H9 (cell line): ENCODE measurements at regions not wholly inside any gene's neighbourhood (a gene's known extent, or its start where the extent isn't known, plus 50 kb on each side); places are given as distances from the start of the nearest gene placed in this dataset.
A peak's percentile ranks its signal among the peaks of the same experiment; 100 is the strongest.

Source experiments
- DNase-seq: peaks from one replicate; pipeline ENCODE4 v3.0.0-alpha.2; 2017
- H2AFZ ChIP-seq: one replicate; pipeline ENCODE4 v1.6.1; 2013; ENCODE audit warnings: mild to moderate bottlenecking, low read length, control low read depth, moderate library complexity
- H2AK5ac ChIP-seq: 2 replicates; pipeline ENCODE4 v1.6.1; 2013; ENCODE audit warnings: low read length, control low read depth, mixed read lengths; ENCODE audit not compliant: insufficient read length
- H2BK120ac ChIP-seq: one replicate; pipeline ENCODE4 v1.6.1; 2013; ENCODE audit warnings: low read depth, mild to moderate bottlenecking, low read length, control low read depth, inconsistent platforms; ENCODE audit not compliant: poor library complexity, severe bottlenecking
- H2BK12ac ChIP-seq: 2 replicates; pipeline ENCODE4 v1.6.1; 2013; ENCODE audit warnings: low read length, control low read depth, mixed read lengths, low read depth; ENCODE audit not compliant: insufficient read length
- H2BK15ac ChIP-seq: 2 replicates; pipeline ENCODE4 v1.6.1; 2013; ENCODE audit warnings: low read depth, low read length, control low read depth
- H2BK20ac ChIP-seq: one replicate; pipeline ENCODE4 v1.6.1; 2013; ENCODE audit warnings: low read depth, mild to moderate bottlenecking, low read length, control low read depth, inconsistent platforms; ENCODE audit not compliant: poor library complexity, severe bottlenecking
- H2BK5ac ChIP-seq: 2 replicates; pipeline ENCODE4 v1.6.1; 2013; ENCODE audit warnings: low read length, control low read depth, mixed read lengths; ENCODE audit not compliant: insufficient read length
- H3K14ac ChIP-seq: 2 replicates; pipeline ENCODE4 v1.6.1; 2013; ENCODE audit warnings: low read length, control low read depth; ENCODE audit not compliant: insufficient read depth
- H3K18ac ChIP-seq: 2 replicates; pipeline ENCODE4 v1.6.1; 2013; ENCODE audit warnings: low read depth, mild to moderate bottlenecking, mixed read lengths, low read length, control low read depth; ENCODE audit not compliant: insufficient read length
- H3K23ac ChIP-seq: 2 replicates; pipeline ENCODE4 v1.6.1; 2013; ENCODE audit warnings: low read length, control low read depth, mixed read lengths, low read depth; ENCODE audit not compliant: insufficient read length
- H3K23me2 ChIP-seq: 2 replicates; pipeline ENCODE4 v1.6.1; 2013; ENCODE audit warnings: low read depth, mild to moderate bottlenecking, mixed read lengths, low read length, control low read depth; ENCODE audit not compliant: insufficient read length, poor library complexity, severe bottlenecking
- H3K27ac ChIP-seq: 2 replicates; pipeline ENCODE4 v1.5.1; 2013; ENCODE audit warnings: low read length, control low read depth, mixed read lengths, low read depth; ENCODE audit not compliant: insufficient read length
- H3K27me3 ChIP-seq: 2 replicates; pipeline ENCODE4 v1.6.1; 2013; ENCODE audit warnings: low read length, control low read depth, inconsistent platforms; ENCODE audit not compliant: insufficient read depth
- H3K4ac ChIP-seq: 2 replicates; pipeline ENCODE4 v1.6.1; 2013; ENCODE audit warnings: low read depth, mild to moderate bottlenecking, control low read depth, inconsistent platforms, low read length, moderate library complexity
- H3K4me1 ChIP-seq: 2 replicates; pipeline ENCODE4 v1.6.1; 2013; ENCODE audit warnings: low read length, control low read depth, inconsistent platforms; ENCODE audit not compliant: insufficient read depth
- H3K4me2 ChIP-seq: 2 replicates; pipeline ENCODE4 v1.6.1; 2013; ENCODE audit warnings: low read length, control low read depth, mixed read lengths; ENCODE audit not compliant: insufficient read length, insufficient read depth
- H3K56ac ChIP-seq: 2 replicates; pipeline ENCODE4 v1.6.1; 2013; ENCODE audit warnings: low read depth, mild to moderate bottlenecking, mixed read lengths, low read length, control low read depth; ENCODE audit not compliant: insufficient read length
- H3K79me1 ChIP-seq: 2 replicates; pipeline ENCODE4 v1.6.1; 2013; ENCODE audit warnings: low read depth, mild to moderate bottlenecking, moderate library complexity, low read length, control low read depth, inconsistent platforms; ENCODE audit not compliant: insufficient read depth, poor library complexity, severe bottlenecking
- H3K79me2 ChIP-seq: 2 replicates; pipeline ENCODE4 v1.6.1; 2013; ENCODE audit warnings: low read length, control low read depth, inconsistent platforms; ENCODE audit not compliant: insufficient read depth
- H3K9ac ChIP-seq: 2 replicates; pipeline ENCODE4 v1.6.1; 2013; ENCODE audit warnings: low read length, control low read depth, mixed read lengths; ENCODE audit not compliant: insufficient read length; ENCODE audit errors: extremely low read depth
- H3K9me3 ChIP-seq: one replicate; pipeline ENCODE4 v1.6.1; 2013; ENCODE audit warnings: low read depth, low read length, inconsistent platforms; ENCODE audit not compliant: control insufficient read depth
- H3T11ph ChIP-seq: one replicate; pipeline ENCODE4 v1.6.1; 2013; ENCODE audit warnings: mild to moderate bottlenecking, low read length, control low read depth, inconsistent platforms
- H4K20me1 ChIP-seq: one replicate; pipeline ENCODE4 v1.6.1; 2013; ENCODE audit not compliant: control insufficient read depth, insufficient read length, insufficient read depth
- H4K5ac ChIP-seq: 2 replicates; pipeline ENCODE4 v1.6.1; 2013; ENCODE audit warnings: low read depth, mild to moderate bottlenecking, mixed read lengths, low read length, control low read depth; ENCODE audit not compliant: insufficient read length
- H4K8ac ChIP-seq: replicated peaks from 2 replicates; pipeline ENCODE4 v1.6.1; 2013; ENCODE audit warnings: low read length, control low read depth, mixed read lengths, low read depth; ENCODE audit not compliant: insufficient read length
- H4K91ac ChIP-seq: 2 replicates; pipeline ENCODE4 v1.6.1; 2013; ENCODE audit warnings: low read depth, mild to moderate bottlenecking, moderate library complexity, mixed read lengths, low read length, control low read depth; ENCODE audit not compliant: insufficient read length
- H3K27ac Mint-ChIP-seq, 3 experiments: 2 replicates in 2 of 3; 3 replicates in 1 of 3; pipeline ENCODE4 v1.8.0; 2020 to 2021; ENCODE audit warnings: mixed read lengths in 3 of 3, mild to moderate bottlenecking in 1 of 3, moderate library complexity in 1 of 3
- H3K27me3 Mint-ChIP-seq: 2 replicates; pipeline ENCODE4 v1.8.0; 2021; ENCODE audit warnings: low read depth, mild to moderate bottlenecking, moderate library complexity, mixed read lengths
- H3K36me3 Mint-ChIP-seq, 3 experiments: 2 replicates in 2 of 3; 3 replicates in 1 of 3; pipeline ENCODE4 v1.8.0; 2020 to 2021; ENCODE audit warnings: low read depth in 3 of 3, mixed read lengths in 3 of 3; ENCODE audit not compliant: insufficient read depth in 1 of 3
- H3K4me1 Mint-ChIP-seq, 2 experiments: 2 replicates each; pipeline ENCODE4 v1.8.0; 2020; ENCODE audit warnings: mixed read lengths in 2 of 2
- H3K4me3 Mint-ChIP-seq, 2 experiments: 2 replicates in 1 of 2; 3 replicates in 1 of 2; pipeline ENCODE4 v1.8.0; 2020 to 2021; ENCODE audit warnings: mild to moderate bottlenecking in 2 of 2, mixed read lengths in 2 of 2, moderate library complexity in 1 of 2
- H3K9me3 Mint-ChIP-seq, 2 experiments: 2 replicates in 1 of 2; 3 replicates in 1 of 2; pipeline ENCODE4 v1.8.0; 2020; ENCODE audit warnings: mild to moderate bottlenecking in 2 of 2, mixed read lengths in 2 of 2, moderate library complexity in 1 of 2
- WGBS: extraction: QIAGEN DNeasy Blood & Tissue Kit; methylation state at CpG from one replicate; pipeline ENCODE4 v1.1.7; 2013; ENCODE audit warnings: missing lambda C conversion rate, low lambda C conversion rate, mixed read lengths; ENCODE audit not compliant: insufficient read length; ENCODE audit errors: extremely low coverage; 5-methylcytosine and 5-hydroxymethylcytosine counted together
- TF ChIP-seq, protein P1 (sequence below): fragments of 200-600 bp; sonication (generic); conservative IDR thresholded peaks from 3 replicates; pipeline ENCODE4 v1.8.0; 2021; ENCODE audit warnings: antibody characterized with exemption, mild to moderate bottlenecking

DNA sequence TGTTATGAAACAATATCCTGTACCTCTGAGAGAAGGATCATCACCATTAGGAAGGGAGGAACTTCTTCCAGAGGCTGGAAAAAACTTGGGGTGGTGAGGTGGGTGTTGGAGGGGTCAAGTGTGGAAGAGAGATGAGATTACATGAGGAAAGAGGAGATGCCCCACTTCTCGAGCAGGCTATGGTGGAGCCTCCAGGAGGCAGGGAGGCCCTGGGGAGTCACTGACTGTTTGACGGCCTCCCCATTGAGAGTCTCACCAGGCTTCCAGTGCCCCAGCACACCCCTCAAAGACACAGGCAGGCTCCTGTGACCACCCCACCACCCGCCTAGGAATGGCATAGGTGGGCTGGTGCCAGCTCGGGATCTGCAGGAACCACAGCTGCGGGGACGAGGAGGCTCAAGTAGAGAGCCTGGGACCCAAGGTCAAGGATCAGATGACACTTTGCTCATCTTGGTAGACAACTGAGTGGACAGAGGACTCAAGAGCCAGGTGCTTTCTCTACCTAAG, 185.3 kb upstream of the GDF10 start:
- Histone ChIP-seq H2BK12ac (no peak overlapping the region), H3K9me3 (no peaks in the 10 kb centered on the region), H4K20me1 (no peaks in the 10 kb centered on the region), H3K23ac (no peak overlapping the region), H3K4me1 (no peaks in the 10 kb centered on the region; the same call in 1 of the 2 replicates), H3K23me2 (no peaks in the 10 kb centered on the region), H4K91ac (no peak overlapping the region), H3K4ac (no peak overlapping the region), H3K79me1 (no peaks in the 10 kb centered on the region), H2BK15ac (no peak overlapping the region), H2BK120ac (no peak overlapping the region), H2BK5ac (no peak overlapping the region), H2AK5ac (no peak overlapping the region), H3K14ac (no peak overlapping the region), H2AFZ (no peak overlapping the region), H3K79me2 (no peaks in the 10 kb centered on the region), H3K18ac (no peak overlapping the region), H3T11ph (no peak overlapping the region), H2BK20ac (no peak overlapping the region), H3K27ac (no peak overlapping the region), H4K5ac (no peak overlapping the region), H3K9ac (no peak overlapping the region), H3K27me3 (no peaks in the 10 kb centered on the region; the same call in 1 of the 2 replicates), H3K4me2 (no peak overlapping the region), H3K56ac (no peak overlapping the region), H4K8ac (no peak overlapping the region)
- WGBS: no CpG with 5 or more reads among the region's 6 CpGs
- Mint-ChIP-seq H3K36me3 (no peaks in the 10 kb centered on the region; a peak in 1 of 7 replicates), H3K4me1 (peaks cover 8 to 20% of the 10 kb centered on the region in 2 experiments), H3K27ac (peak overlapping the region in 1 of 3 experiments; percentile 74; a peak in 1 of 7 replicates), H3K4me3 (no peak overlapping the region), H3K27me3 (peaks cover 30% of the 10 kb centered on the region), H3K9me3 (no peaks in the 10 kb centered on the region)
- DNase-seq: no peak
- TF ChIP-seq, protein P1, sequence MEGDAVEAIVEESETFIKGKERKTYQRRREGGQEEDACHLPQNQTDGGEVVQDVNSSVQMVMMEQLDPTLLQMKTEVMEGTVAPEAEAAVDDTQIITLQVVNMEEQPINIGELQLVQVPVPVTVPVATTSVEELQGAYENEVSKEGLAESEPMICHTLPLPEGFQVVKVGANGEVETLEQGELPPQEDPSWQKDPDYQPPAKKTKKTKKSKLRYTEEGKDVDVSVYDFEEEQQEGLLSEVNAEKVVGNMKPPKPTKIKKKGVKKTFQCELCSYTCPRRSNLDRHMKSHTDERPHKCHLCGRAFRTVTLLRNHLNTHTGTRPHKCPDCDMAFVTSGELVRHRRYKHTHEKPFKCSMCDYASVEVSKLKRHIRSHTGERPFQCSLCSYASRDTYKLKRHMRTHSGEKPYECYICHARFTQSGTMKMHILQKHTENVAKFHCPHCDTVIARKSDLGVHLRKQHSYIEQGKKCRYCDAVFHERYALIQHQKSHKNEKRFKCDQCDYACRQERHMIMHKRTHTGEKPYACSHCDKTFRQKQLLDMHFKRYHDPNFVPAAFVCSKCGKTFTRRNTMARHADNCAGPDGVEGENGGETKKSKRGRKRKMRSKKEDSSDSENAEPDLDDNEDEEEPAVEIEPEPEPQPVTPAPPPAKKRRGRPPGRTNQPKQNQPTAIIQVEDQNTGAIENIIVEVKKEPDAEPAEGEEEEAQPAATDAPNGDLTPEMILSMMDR: no peak
